Posterior vena cava (tissue), 2 donors: ENCODE measurements at regions not wholly inside any gene's neighbourhood (a gene's known extent, or its start where the extent isn't known, plus 50 kb on each side); places are given as distances from the start of the nearest gene placed in this dataset.

Source experiments
- DNase-seq: peaks from one replicate; pipeline ENCODE4 v3.0.0-alpha.2; 2020; ENCODE audit warnings: low spot score
- intact Hi-C, 2 donors: fragments of 100-400 bp; cut with DNase I; formaldehyde crosslinking; loops; one replicate each; pipeline versions ENCODE4 v1.14.1 to v1.14.2; 2022 to 2023
- donor health status: DM: yes; HTN: yes; CAD: no.
- donor health status: DM: yes; HTN: yes; CAD: no.

DNA sequence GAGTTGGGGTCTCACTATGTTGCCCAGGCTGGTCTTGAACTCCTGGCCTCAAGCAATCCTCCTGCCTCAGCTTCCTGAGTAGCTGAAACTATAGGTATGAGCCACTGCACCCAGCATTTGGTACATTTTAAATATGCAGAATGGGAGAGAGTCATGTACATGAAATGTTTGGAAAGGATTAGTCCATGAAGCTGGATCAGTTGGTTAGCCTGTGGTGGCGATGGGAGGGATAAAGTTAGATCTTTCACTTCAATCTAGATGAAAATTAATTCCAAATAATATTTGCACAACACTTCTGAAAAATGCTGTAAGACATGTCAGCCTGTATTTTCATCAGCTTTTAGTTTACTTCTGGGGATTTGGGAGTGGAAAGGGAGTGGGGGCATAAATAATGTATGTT is 188.9 kb downstream of the HUNK start:
- DNase-seq = no peak
- intact Hi-C loops = no loop called here

- DNase-seq = no peak
- intact Hi-C loops = no loop called here
These were observed 184.0 kb downstream of the HUNK start for GRCh38 chr21:32056791-32057190.

DNA sequence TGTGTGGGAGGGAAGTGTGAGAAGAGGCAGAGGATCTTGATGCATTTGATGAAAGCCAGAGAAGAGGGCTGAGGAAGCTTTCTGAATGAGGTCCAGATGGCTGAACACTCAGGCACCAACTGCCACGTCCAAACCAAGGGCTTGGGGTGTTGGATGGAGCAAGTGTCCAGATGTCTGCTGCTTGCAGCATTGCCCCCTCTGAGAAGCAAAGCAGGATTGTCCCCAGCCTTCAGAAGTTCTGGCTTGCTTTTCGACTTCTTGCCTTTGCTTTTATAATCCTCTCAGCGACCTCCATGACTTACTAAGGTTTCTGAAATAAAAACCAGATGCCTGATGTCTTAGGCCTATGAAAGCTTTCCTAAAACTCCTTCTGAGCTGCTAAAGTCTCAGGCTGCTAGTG is 182.5 kb downstream of the HUNK start:
- DNase-seq = no peak
- intact Hi-C loops = no loop called here
